ENCODE measurements at regions not wholly inside any gene's neighbourhood (a gene's known extent, or its start where the extent isn't known, plus 50 kb on each side); places are given as distances from the start of the nearest gene placed in this dataset.
A peak's percentile ranks its signal among the peaks of the same experiment; 100 is the strongest.

GRCh38 chr11:134466610-134467567 is 54.8 kb upstream of the B3GAT1 start:
- Histone ChIP-seq H3K27me3 (peaks cover 17% of the 10 kb centered on the region), H3K4me2 (peak overlapping the region; percentile 41), H3K9me3 (ENCODE audit: low read depth) (no peaks in the 10 kb centered on the region), H3F3A (ENCODE audit: low read depth) (peaks cover 3% of the 10 kb centered on the region), H3K36me3 (no peaks in the 10 kb centered on the region), H2AFZ (replicated peaks) (no peak overlapping the region), H3K79me2 (ENCODE audit: low read depth) (no peaks in the 10 kb centered on the region), H4K20me1 (ENCODE audit: low read depth) (peaks cover 9% of the 10 kb centered on the region), H3K4me3 (no peak overlapping the region), H3K27ac (no peak overlapping the region), H3K9ac (no peak overlapping the region), H3K4me1 (peaks cover 26% of the 10 kb centered on the region)
- DNase-seq (ENCODE audit: low spot score): no peak
- Mint-ChIP-seq H3K9me3 (no peaks in the 10 kb centered on the region), H3K36me3 (no peaks in the 10 kb centered on the region), H3K4me1 (peaks cover 26% of the 10 kb centered on the region), H3K4me3 (peak overlapping the region; percentile 41), H3K27me3 (ENCODE audit: insufficient read depth, low read depth) (peaks cover 12% of the 10 kb centered on the region), H3K27ac (no peak overlapping the region)
- no peak for TF ChIP-seq CTCF (IDR thresholded peaks at IDR 0.05)
- no peak for TF ChIP-seq EZH2phosphoT487 (IDR thresholded peaks at IDR 0.05)
- no peak for TF ChIP-seq EZH2 (IDR thresholded peaks at IDR 0.05)

GRCh38 chr11:134466156-134466555 is 54.1 kb upstream of the B3GAT1 start:
- Histone ChIP-seq H4K20me1 (ENCODE audit: low read depth) (peaks cover 9% of the 10 kb centered on the region), H3K79me2 (ENCODE audit: low read depth) (no peaks in the 10 kb centered on the region), H3K36me3 (no peaks in the 10 kb centered on the region), H3K4me1 (peaks cover 26% of the 10 kb centered on the region), H3K9ac (no peak overlapping the region), H3F3A (ENCODE audit: low read depth) (peaks cover 3% of the 10 kb centered on the region), H3K9me3 (ENCODE audit: low read depth) (no peaks in the 10 kb centered on the region), H3K27me3 (peaks cover 17% of the 10 kb centered on the region), H3K4me3 (no peak overlapping the region), H2AFZ (replicated peaks) (no peak overlapping the region), H3K4me2 (peak overlapping the region; percentile 41), H3K27ac (no peak overlapping the region)
- H3K4me3 Mint-ChIP-seq: no peak overlapping the region
- TF ChIP-seq EZH2 (IDR thresholded peaks at IDR 0.05) (no peak), CTCF (IDR thresholded peaks at IDR 0.05) (no peak), EZH2phosphoT487 (IDR thresholded peaks at IDR 0.05) (no peak)
- peaks cover 12% of the 10 kb centered on the region for H3K27me3 Mint-ChIP-seq (ENCODE audit: insufficient read depth, low read depth)
- H3K27ac Mint-ChIP-seq: no peak overlapping the region
- peak; percentile 76 for DNase-seq (ENCODE audit: low spot score)
- no peaks in the 10 kb centered on the region for H3K36me3 Mint-ChIP-seq
- H3K9me3 Mint-ChIP-seq: no peaks in the 10 kb centered on the region
- H3K4me1 Mint-ChIP-seq: peaks cover 26% of the 10 kb centered on the region

- TF ChIP-seq EZH2 (IDR thresholded peaks at IDR 0.05) (no peak), CTCF (IDR thresholded peaks at IDR 0.05) (no peak), EZH2phosphoT487 (IDR thresholded peaks at IDR 0.05) (no peak)
- Histone ChIP-seq H2AFZ (replicated peaks) (no peak overlapping the region), H3K4me3 (no peak overlapping the region), H3K36me3 (no peaks in the 10 kb centered on the region), H3K9ac (no peak overlapping the region), H3K79me2 (ENCODE audit: low read depth) (no peaks in the 10 kb centered on the region), H4K20me1 (ENCODE audit: low read depth) (peaks cover 9% of the 10 kb centered on the region), H3F3A (ENCODE audit: low read depth) (peaks cover 3% of the 10 kb centered on the region), H3K4me2 (no peak overlapping the region), H3K27ac (no peak overlapping the region), H3K27me3 (peaks cover 17% of the 10 kb centered on the region), H3K9me3 (ENCODE audit: low read depth) (no peaks in the 10 kb centered on the region), H3K4me1 (peaks cover 30% of the 10 kb centered on the region)
- Mint-ChIP-seq H3K27me3 (ENCODE audit: insufficient read depth, low read depth) (peaks cover 12% of the 10 kb centered on the region), H3K36me3 (no peaks in the 10 kb centered on the region), H3K9me3 (no peaks in the 10 kb centered on the region), H3K27ac (peak overlapping the region; percentile 37), H3K4me3 (no peak overlapping the region), H3K4me1 (peaks cover 28% of the 10 kb centered on the region)
- DNase-seq (ENCODE audit: low spot score): no peak
Observed at GRCh38 chr11:134464981-134465730, 53.1 kb upstream of the B3GAT1 start.
